HepG2 (cell line): ENCODE measurements at regions not wholly inside any gene's neighbourhood (a gene's known extent, or its start where the extent isn't known, plus 50 kb on each side); places are given as distances from the start of the nearest gene placed in this dataset.

Experiments
- ATAC-seq: fragments of 200-7000 bp; cut with Tn5 transposase; 3 replicates; pipeline ENCODE4 v1.9.1; 2020; ENCODE audit warnings: mild to moderate bottlenecking, moderate library complexity
- BruUV-seq: library from RNA; stranded (reverse); fragments of 400-500 nt; replicated peaks from 2 replicates; lab custom pipeline; 2021; lab: Mats Ljungman, UMichigan
- CTCF ChIA-PET: fragments of 300-600 bp; formaldehyde crosslinking; extraction: SDS; loops from one replicate; lab custom pipeline; 2021; ENCODE audit warnings: low total read pairs, inconsistent platforms, low intra/inter-chr PET ratio; lab: Yijun Ruan, JAX
- POLR2A ChIA-PET: fragments of 350-600 bp; sonication (Branson Sonifier 250); formaldehyde crosslinking; loops from one replicate; lab custom pipeline; 2020; ENCODE audit warnings: antibody characterized with exemption, inconsistent platforms; lab: Yijun Ruan, JAX
- DNase-seq: peaks from one replicate; pipeline ENCODE4 v3.0.0-alpha.2; 2015; ENCODE audit warnings: low spot score
- FAIRE-seq: peaks from 3 replicates; lab custom pipeline; 2011; peaks lifted over from hg19 to GRCh38; lab: Jason Lieb, UNC
- H2AFZ ChIP-seq: one replicate; pipeline ENCODE4 v1.6.1; 2011; ENCODE audit warnings: low read length, inconsistent platforms
- H3K27ac ChIP-seq: fragments of 300-600 bp; 3 replicates; pipeline ENCODE4 v1.8.0; 2011; ENCODE audit warnings: mixed run types, mild to moderate bottlenecking, mixed read lengths, low read length, inconsistent platforms; ENCODE audit not compliant: insufficient read depth; ENCODE audit errors: extremely low read length
- H3K27me3 ChIP-seq, 2 experiments: fragments of 200-600 bp in 1 of 2; 2 replicates in 1 of 2; 3 replicates in 1 of 2; pipeline versions ENCODE4 v1.6.0 to v1.8.0; 2011; ENCODE audit warnings: low read length in 2 of 2, mild to moderate bottlenecking in 2 of 2, moderate library complexity in 2 of 2, inconsistent platforms in 1 of 2; ENCODE audit not compliant: insufficient read depth in 2 of 2, control insufficient read depth in 1 of 2
- H3K36me3 ChIP-seq, 2 experiments: fragments of 200-600 bp in 1 of 2; replicated peaks in 1 of 2; 2 replicates in 1 of 2; 3 replicates in 1 of 2; pipeline versions ENCODE4 v1.5.1 to v1.8.0; 2011; ENCODE audit warnings: low read length in 2 of 2, inconsistent platforms in 1 of 2; ENCODE audit not compliant: insufficient read depth in 2 of 2, control insufficient read depth in 1 of 2
- H3K4me1 ChIP-seq: 2 replicates; pipeline ENCODE4 v1.5.1; 2012; ENCODE audit warnings: low read length, inconsistent platforms; ENCODE audit not compliant: insufficient read depth
- H3K4me2 ChIP-seq: 2 replicates; pipeline ENCODE4 v1.6.0; 2011; ENCODE audit warnings: low read depth, low read length, inconsistent platforms
- H3K4me3 ChIP-seq, 3 experiments: fragments of 200-600 bp in 1 of 3; sonication (generic), shearing (Covaris generic) in 1 of 3; replicated peaks in 1 of 3; 2 replicates each; pipeline ENCODE4 v1.5.1; 2011 to 2016; ENCODE audit warnings: low read length in 3 of 3, inconsistent platforms in 2 of 3, low read depth in 2 of 3, mild to moderate bottlenecking in 2 of 3, control low read depth in 1 of 3, mixed read lengths in 1 of 3; ENCODE audit not compliant: insufficient read depth in 1 of 3
- H3K79me2 ChIP-seq: one replicate; pipeline ENCODE4 v1.6.1; 2011; ENCODE audit warnings: low read length, inconsistent platforms; ENCODE audit not compliant: insufficient read depth
- H3K9ac ChIP-seq: 2 replicates; pipeline ENCODE4 v1.6.0; 2011; ENCODE audit warnings: mild to moderate bottlenecking, low read depth, low read length, inconsistent platforms; ENCODE audit not compliant: insufficient read depth
- H3K9me3 ChIP-seq: 2 replicates; pipeline ENCODE4 v1.5.1; 2012; ENCODE audit warnings: mild to moderate bottlenecking, low read length
- H4K20me1 ChIP-seq: 2 replicates; pipeline ENCODE4 v1.6.0; 2011; ENCODE audit warnings: inconsistent platforms, mild to moderate bottlenecking, low read length, moderate library complexity; ENCODE audit not compliant: insufficient read depth
- FUBP1 ChIP-seq: sonication (generic); formaldehyde crosslinking; IDR thresholded peaks from 2 replicates; pipeline ENCODE4 v1.5.1; 2020; ENCODE audit warnings: missing genetic modification reagents, mild to moderate bottlenecking, borderline replicate concordance
- HNF4A ChIP-seq: sonication (generic); formaldehyde crosslinking; IDR thresholded peaks from 2 replicates; pipeline ENCODE4 v1.4.0; 2020; ENCODE audit warnings: missing genetic modification reagents
- MBD4 ChIP-seq: IDR thresholded peaks from 2 replicates; pipeline ENCODE4 v1.6.1; 2012; ENCODE audit warnings: low read length, inconsistent platforms, borderline replicate concordance
- MTA1 ChIP-seq: sonication (generic); formaldehyde crosslinking; IDR thresholded peaks from 2 replicates; pipeline ENCODE4 v1.4.0; 2020; ENCODE audit warnings: missing genetic modification reagents, mild to moderate bottlenecking, borderline replicate concordance
- NCOA5 ChIP-seq: sonication (generic); formaldehyde crosslinking; IDR thresholded peaks from 2 replicates; pipeline ENCODE4 v1.4.0; 2020; ENCODE audit warnings: missing genetic modification reagents
- SMAD3 ChIP-seq: sonication (generic); formaldehyde crosslinking; IDR thresholded peaks from 2 replicates; pipeline ENCODE4 v1.4.0; 2020; ENCODE audit warnings: missing genetic modification reagents
- ZFP41 ChIP-seq: sonication (generic); formaldehyde crosslinking; IDR thresholded peaks from 2 replicates; pipeline ENCODE4 v1.4.0; 2020; ENCODE audit warnings: mild to moderate bottlenecking, missing genetic modification reagents, borderline replicate concordance
- ZNF124 ChIP-seq: sonication (generic); formaldehyde crosslinking; IDR thresholded peaks from 2 replicates; pipeline ENCODE4 v1.4.0; 2020; ENCODE audit warnings: missing genetic modification reagents
- ZNF225 ChIP-seq: sonication (generic); formaldehyde crosslinking; IDR thresholded peaks from 2 replicates; pipeline ENCODE4 v1.4.0; 2020; ENCODE audit warnings: mild to moderate bottlenecking, missing genetic modification reagents
- ZNF350 ChIP-seq: sonication (generic); formaldehyde crosslinking; IDR thresholded peaks from 2 replicates; pipeline ENCODE4 v1.4.0; 2020; ENCODE audit warnings: mild to moderate bottlenecking, low read depth, missing genetic modification reagents, borderline replicate concordance
- ZNF503 ChIP-seq: sonication (generic); formaldehyde crosslinking; IDR thresholded peaks from 2 replicates; pipeline ENCODE4 v1.4.0; 2020; ENCODE audit warnings: missing genetic modification reagents
- ZNF576 ChIP-seq: sonication (generic); formaldehyde crosslinking; IDR thresholded peaks from 2 replicates; pipeline ENCODE4 v1.4.0; 2020; ENCODE audit warnings: mild to moderate bottlenecking, missing genetic modification reagents
- WGBS: methylation state at CpG from one replicate; pipeline ENCODE4 v1.1.6; 2017; ENCODE audit warnings: low lambda C conversion rate; 5-methylcytosine and 5-hydroxymethylcytosine counted together
- in situ Hi-C: cut with HindIII; loops from 2 replicates; pipeline ENCODE4 v1.10.0; 2017; ENCODE audit warnings: low pct_unique_long_range_greater_than_20kb; ENCODE audit not compliant: extremely low pct_ligation_motif_present
- intact Hi-C: fragments of 100-400 bp; cut with micrococcal nuclease; formaldehyde crosslinking; loops from one replicate; pipeline ENCODE4 v1.10.0; 2022; ENCODE audit not compliant: unreplicated experiment
- TF ChIP-seq, protein P1 (sequence below): sonication (generic); formaldehyde crosslinking; IDR thresholded peaks from 2 replicates; pipeline ENCODE4 v1.8.0; 2022; ENCODE audit warnings: mild to moderate bottlenecking, missing genetic modification reagents, moderate library complexity
- TF ChIP-seq, protein P2 (sequence below): sonication (generic); formaldehyde crosslinking; IDR thresholded peaks from 2 replicates; pipeline ENCODE4 v1.4.0; 2020; ENCODE audit warnings: missing genetic modification reagents

DNA sequence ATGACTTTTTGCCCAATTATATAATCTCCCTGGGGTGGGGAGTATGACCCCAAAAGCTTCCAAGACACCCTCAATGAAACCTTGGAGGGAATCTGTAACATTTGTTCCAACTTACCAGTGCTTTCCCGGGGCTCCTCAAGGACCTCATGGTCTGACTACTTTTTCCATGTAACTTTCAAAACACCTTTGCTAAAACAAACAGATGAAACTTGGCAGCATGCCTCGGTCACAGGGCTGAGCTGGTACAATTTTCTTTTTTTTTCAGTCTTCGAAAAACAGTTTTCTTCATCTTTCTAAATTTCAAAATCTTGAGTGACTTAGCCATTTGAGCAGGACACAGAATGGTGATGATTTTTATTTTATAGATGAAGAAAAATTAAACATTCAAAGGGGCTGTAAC, 241.2 kb downstream of the BMP7 start (continued):
- TF ChIP-seq ZNF503 (CRISPR knock-in tag) (no peak), ZNF350 (no peak), ZNF576 (no peak), MTA1 (CRISPR knock-in tag) (no peak), FUBP1 (CRISPR knock-in tag) (no peak)

DNA sequence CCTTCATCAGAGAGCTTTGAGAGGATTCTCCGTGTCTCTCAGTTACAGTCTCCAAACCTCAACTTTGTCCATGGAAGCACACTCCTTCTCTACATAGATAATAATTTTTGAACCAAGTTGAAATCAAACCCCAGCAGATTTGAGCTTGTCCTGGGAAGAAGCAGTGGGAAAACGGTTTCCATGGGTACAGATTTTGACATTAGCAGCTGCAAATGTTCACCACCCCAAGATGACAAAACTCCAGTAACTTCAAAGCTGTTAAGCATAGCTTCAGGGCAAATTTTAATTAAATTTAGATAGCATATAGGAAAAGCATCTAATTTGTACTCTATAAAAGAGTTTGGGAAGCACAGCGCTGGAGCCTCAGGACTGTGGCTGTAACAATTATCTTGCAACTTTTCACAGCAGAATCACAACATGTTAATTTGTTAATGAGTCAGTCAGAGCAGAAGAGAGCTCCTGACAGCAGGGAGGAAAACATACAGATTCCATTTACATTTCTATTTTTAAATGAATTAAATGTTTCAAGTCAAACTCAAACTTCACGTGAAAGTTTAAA, 240.7 kb downstream of the BMP7 start:
- Histone ChIP-seq H3K4me1 (no peaks in the 10 kb centered on the region), H3K27ac (no peak overlapping the region), H4K20me1 (no peaks in the 10 kb centered on the region), H3K4me3 (no peak overlapping the region), H3K9me3 (no peaks in the 10 kb centered on the region), H3K4me2 (no peak overlapping the region), H3K36me3 (no peaks in the 10 kb centered on the region), H3K9ac (no peak overlapping the region), H3K79me2 (no peaks in the 10 kb centered on the region), H2AFZ (no peak overlapping the region), H3K27me3 (peaks cover 0 to 15% of the 10 kb centered on the region in 2 experiments; a peak in 2 of 5 replicates)
- WGBS = 43% methylated on average over 4 of the region's 4 CpGs
- ATAC-seq = no peak
- ChIA-PET POLR2A (interaction anchor here (1.0 kb wide), 1 partner anchor 8 kb away, joined by 3 read pairs; no protein-coding TSS in a partner anchor), CTCF (no interaction called here)
- no peak for FAIRE-seq
- in situ Hi-C loops = no loop called here
- no TSS peak for BruUV-seq
- DNase-seq = no peak
- intact Hi-C loops = no loop called here
- TF ChIP-seq ZNF225 (CRISPR knock-in tag) = no peak
- no peak for TF ChIP-seq ZFP41
- TF ChIP-seq, protein P1, sequence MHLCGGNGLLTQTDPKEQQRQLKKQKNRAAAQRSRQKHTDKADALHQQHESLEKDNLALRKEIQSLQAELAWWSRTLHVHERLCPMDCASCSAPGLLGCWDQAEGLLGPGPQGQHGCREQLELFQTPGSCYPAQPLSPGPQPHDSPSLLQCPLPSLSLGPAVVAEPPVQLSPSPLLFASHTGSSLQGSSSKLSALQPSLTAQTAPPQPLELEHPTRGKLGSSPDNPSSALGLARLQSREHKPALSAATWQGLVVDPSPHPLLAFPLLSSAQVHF (CRISPR knock-in tag) = no peak
- TF ChIP-seq MBD4 = no peak
- no peak for TF ChIP-seq ZNF124 (CRISPR knock-in tag)
- TF ChIP-seq HNF4A (CRISPR knock-in tag) = no peak
- TF ChIP-seq SMAD3 (CRISPR knock-in tag) = no peak
- TF ChIP-seq, protein P2, sequence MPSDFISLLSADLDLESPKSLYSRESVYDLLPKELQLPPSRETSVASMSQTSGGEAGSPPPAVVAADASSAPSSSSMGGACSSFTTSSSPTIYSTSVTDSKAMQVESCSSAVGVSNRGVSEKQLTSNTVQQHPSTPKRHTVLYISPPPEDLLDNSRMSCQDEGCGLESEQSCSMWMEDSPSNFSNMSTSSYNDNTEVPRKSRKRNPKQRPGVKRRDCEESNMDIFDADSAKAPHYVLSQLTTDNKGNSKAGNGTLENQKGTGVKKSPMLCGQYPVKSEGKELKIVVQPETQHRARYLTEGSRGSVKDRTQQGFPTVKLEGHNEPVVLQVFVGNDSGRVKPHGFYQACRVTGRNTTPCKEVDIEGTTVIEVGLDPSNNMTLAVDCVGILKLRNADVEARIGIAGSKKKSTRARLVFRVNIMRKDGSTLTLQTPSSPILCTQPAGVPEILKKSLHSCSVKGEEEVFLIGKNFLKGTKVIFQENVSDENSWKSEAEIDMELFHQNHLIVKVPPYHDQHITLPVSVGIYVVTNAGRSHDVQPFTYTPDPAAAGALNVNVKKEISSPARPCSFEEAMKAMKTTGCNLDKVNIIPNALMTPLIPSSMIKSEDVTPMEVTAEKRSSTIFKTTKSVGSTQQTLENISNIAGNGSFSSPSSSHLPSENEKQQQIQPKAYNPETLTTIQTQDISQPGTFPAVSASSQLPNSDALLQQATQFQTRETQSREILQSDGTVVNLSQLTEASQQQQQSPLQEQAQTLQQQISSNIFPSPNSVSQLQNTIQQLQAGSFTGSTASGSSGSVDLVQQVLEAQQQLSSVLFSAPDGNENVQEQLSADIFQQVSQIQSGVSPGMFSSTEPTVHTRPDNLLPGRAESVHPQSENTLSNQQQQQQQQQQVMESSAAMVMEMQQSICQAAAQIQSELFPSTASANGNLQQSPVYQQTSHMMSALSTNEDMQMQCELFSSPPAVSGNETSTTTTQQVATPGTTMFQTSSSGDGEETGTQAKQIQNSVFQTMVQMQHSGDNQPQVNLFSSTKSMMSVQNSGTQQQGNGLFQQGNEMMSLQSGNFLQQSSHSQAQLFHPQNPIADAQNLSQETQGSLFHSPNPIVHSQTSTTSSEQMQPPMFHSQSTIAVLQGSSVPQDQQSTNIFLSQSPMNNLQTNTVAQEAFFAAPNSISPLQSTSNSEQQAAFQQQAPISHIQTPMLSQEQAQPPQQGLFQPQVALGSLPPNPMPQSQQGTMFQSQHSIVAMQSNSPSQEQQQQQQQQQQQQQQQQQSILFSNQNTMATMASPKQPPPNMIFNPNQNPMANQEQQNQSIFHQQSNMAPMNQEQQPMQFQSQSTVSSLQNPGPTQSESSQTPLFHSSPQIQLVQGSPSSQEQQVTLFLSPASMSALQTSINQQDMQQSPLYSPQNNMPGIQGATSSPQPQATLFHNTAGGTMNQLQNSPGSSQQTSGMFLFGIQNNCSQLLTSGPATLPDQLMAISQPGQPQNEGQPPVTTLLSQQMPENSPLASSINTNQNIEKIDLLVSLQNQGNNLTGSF = no peak
- TF ChIP-seq NCOA5 (CRISPR knock-in tag) = no peak
